ENCODE measurements at regions not wholly inside any gene's neighbourhood (a gene's known extent, or its start where the extent isn't known, plus 50 kb on each side); places are given as distances from the start of the nearest gene placed in this dataset.
A peak's percentile ranks its signal among the peaks of the same experiment; 100 is the strongest.

GRCh38 chr12:98274430-98275130 is 240.8 kb upstream of the TMPO start (continued):
- no peak for TF ChIP-seq ASH2L (IDR thresholded peaks at IDR 0.05; ENCODE audit: borderline replicate concordance, low read depth)
- TF ChIP-seq MXI1 (IDR thresholded peaks at IDR 0.05; ENCODE audit: low read depth, low read length), result no peak
- TF ChIP-seq MLLT1 (IDR thresholded peaks at IDR 0.05), result peak; percentile 48; the same call in 1 of the 2 replicates
- TF ChIP-seq BACH1 (IDR thresholded peaks at IDR 0.05; ENCODE audit: borderline replicate concordance), result peak; percentile 83
- peak; percentile 54 for TF ChIP-seq JUNB (IDR thresholded peaks at IDR 0.05)
- no peak for TF ChIP-seq HCFC1 (IDR thresholded peaks at IDR 0.05; ENCODE audit: low read length)
- no peak for TF ChIP-seq ZBTB11 (CRISPR knock-in tag; IDR thresholded peaks at IDR 0.05)
- no peak for TF ChIP-seq E4F1 (IDR thresholded peaks at IDR 0.05; ENCODE audit: borderline replicate concordance, partially characterized antibody)
- TF ChIP-seq NBN (IDR thresholded peaks at IDR 0.05), result peak; percentile 62
- no peak for TF ChIP-seq ZBTB40 (IDR thresholded peaks at IDR 0.05; ENCODE audit: borderline replicate concordance)
- TF ChIP-seq TARDBP (IDR thresholded peaks at IDR 0.05; ENCODE audit: borderline replicate concordance), result no peak
- peak; percentile 97 for TF ChIP-seq RUNX3 (IDR thresholded peaks at IDR 0.05; ENCODE audit: low read length)
- TF ChIP-seq PML (IDR thresholded peaks at IDR 0.05; ENCODE audit: low read length), result no peak
- no peak for TF ChIP-seq CEBPB (IDR thresholded peaks at IDR 0.05; ENCODE audit: borderline replicate concordance in 1 of 2, low read depth in 2 of 2, low read length in 2 of 2)
- no peak for TF ChIP-seq NFYA (IDR thresholded peaks at IDR 0.05; ENCODE audit: borderline replicate concordance, low read depth, low read length)
- no peak for TF ChIP-seq FOS (IDR thresholded peaks at IDR 0.05; ENCODE audit: borderline replicate concordance, extremely low read depth, insufficient read length)
- 0 out of 2 replicates have a peak, but pooled peaks have one; percentile 21 for TF ChIP-seq CREB1 (IDR thresholded peaks at IDR 0.05; ENCODE audit: low read depth)
- TF ChIP-seq GATAD2B (conservative IDR thresholded peaks at IDR 0.05; ENCODE audit: low read depth), result peak; percentile 56; the same call in 1 of the 2 replicates
